Putamen (tissue), 1 donor: ENCODE measurements at regions not wholly inside any gene's neighbourhood (a gene's known extent, or its start where the extent isn't known, plus 50 kb on each side); places are given as distances from the start of the nearest gene placed in this dataset.
"Not testable (repeated sequence)": the region's sequence is repeated elsewhere in the genome, so short reads cannot be mapped to it uniquely, and the experiment has no call there.

Source experiments
- DNase-seq: peaks from one replicate; pipeline ENCODE4 v3.0.0-alpha.2; 2016; ENCODE audit warnings: low spot score

GRCh38 chr1:30458730-30459485 is 264.5 kb downstream of the MATN1 start:
- not testable (repeated sequence) for DNase-seq

- DNase-seq: no peak
These were observed 270.5 kb downstream of the MATN1 start for GRCh38 chr1:30452925-30453324.

- no peak for DNase-seq
These were observed 271.2 kb downstream of the MATN1 start for GRCh38 chr1:30452170-30452569.

GRCh38 chr1:30451532-30452125 is 271.8 kb downstream of the MATN1 start:
- no peak for DNase-seq

- no peak for DNase-seq
These were observed 272.6 kb downstream of the MATN1 start for GRCh38 chr1:30450818-30451233.

- DNase-seq: no peak
These were observed 273.1 kb downstream of the MATN1 start for GRCh38 chr1:30450148-30450817.

GRCh38 chr1:30449428-30450147 is 273.8 kb downstream of the MATN1 start:
- DNase-seq: no peak

GRCh38 chr1:30449003-30449402 is 274.4 kb downstream of the MATN1 start:
- DNase-seq: no peak

GRCh38 chr1:30447701-30448100 is 275.7 kb downstream of the MATN1 start:
- no peak for DNase-seq

GRCh38 chr1:30447080-30447479 is 276.3 kb downstream of the MATN1 start:
- no peak for DNase-seq

GRCh38 chr1:30446508-30446907 is 276.9 kb downstream of the MATN1 start:
- DNase-seq: no peak

GRCh38 chr1:30446095-30446494 is 277.3 kb downstream of the MATN1 start:
- no peak for DNase-seq

- DNase-seq: no peak
These were observed 277.9 kb downstream of the MATN1 start for GRCh38 chr1:30445449-30445848.

- DNase-seq: no peak
These were observed 278.5 kb downstream of the MATN1 start for GRCh38 chr1:30444850-30445249.

- no peak for DNase-seq
These were observed 279.0 kb downstream of the MATN1 start for GRCh38 chr1:30444401-30444800.

- DNase-seq: not testable (repeated sequence)
These were observed 285.1 kb downstream of the MATN1 start for GRCh38 chr1:30438274-30438673.

GRCh38 chr1:30437059-30437576 is 286.3 kb downstream of the MATN1 start:
- DNase-seq: no peak

GRCh38 chr1:30427545-30427944 is 295.8 kb downstream of the MATN1 start:
- no peak for DNase-seq

- no peak for DNase-seq
These were observed 298.3 kb downstream of the MATN1 start for GRCh38 chr1:30425046-30425445.

GRCh38 chr1:30423570-30423969 is 299.8 kb downstream of the MATN1 start:
- DNase-seq: no peak

GRCh38 chr1:30422251-30422650 is 301.1 kb downstream of the MATN1 start:
- DNase-seq: no peak

GRCh38 chr1:30420519-30421050 is 302.8 kb downstream of the MATN1 start:
- no peak for DNase-seq
